Smooth muscle cell (in vitro differentiated cells): ENCODE measurements at regions not wholly inside any gene's neighbourhood (a gene's known extent, or its start where the extent isn't known, plus 50 kb on each side); places are given as distances from the start of the nearest gene placed in this dataset.
"Not testable (repeated sequence)": the region's sequence is repeated elsewhere in the genome, so short reads cannot be mapped to it uniquely, and the experiment has no call there.

Experiments
- DNase-seq: peaks from one replicate; lab custom pipeline; 2025; ENCODE audit not compliant: unreplicated experiment; lab: John Stamatoyannopoulos, UW
- H2AFZ ChIP-seq: fragments of 200-600 bp; sonication (generic); 2 replicates; pipeline ENCODE4 v1.6.0; 2016; ENCODE audit warnings: antibody characterized with exemption, low read depth, mild to moderate bottlenecking
- H3F3A ChIP-seq: fragments of 200-600 bp; sonication (generic); 2 replicates; pipeline ENCODE4 v1.6.0; 2017; ENCODE audit warnings: antibody characterized with exemption, low read depth
- H3K27ac ChIP-seq: fragments of 200-600 bp; sonication (generic); 2 replicates; pipeline ENCODE4 v1.5.1; 2016; ENCODE audit warnings: low read depth, mild to moderate bottlenecking
- H3K27me3 ChIP-seq: fragments of 200-600 bp; sonication (generic); 2 replicates; pipeline ENCODE4 v1.6.1; 2016; ENCODE audit warnings: low read depth, mild to moderate bottlenecking
- H3K36me3 ChIP-seq: fragments of 200-600 bp; sonication (generic); 2 replicates; pipeline ENCODE4 v1.5.1; 2016; ENCODE audit warnings: low read depth
- H3K4me1 ChIP-seq: fragments of 200-600 bp; sonication (generic); 2 replicates; pipeline ENCODE4 v1.5.1; 2016; ENCODE audit warnings: low read depth
- H3K4me2 ChIP-seq: fragments of 200-600 bp; sonication (generic); 2 replicates; pipeline ENCODE4 v1.6.0; 2016; ENCODE audit warnings: mild to moderate bottlenecking
- H3K4me3 ChIP-seq: fragments of 200-600 bp; sonication (generic); 2 replicates; pipeline ENCODE4 v1.5.1; 2016; ENCODE audit warnings: mild to moderate bottlenecking
- H3K79me2 ChIP-seq: fragments of 200-600 bp; sonication (generic); 2 replicates; pipeline ENCODE4 v1.6.0; 2016; ENCODE audit warnings: low read depth, mild to moderate bottlenecking
- H3K9ac ChIP-seq: fragments of 200-600 bp; sonication (generic); 2 replicates; pipeline ENCODE4 v1.6.0; 2016; ENCODE audit warnings: low read depth
- H3K9me3 ChIP-seq: fragments of 200-600 bp; sonication (generic); replicated peaks from 2 replicates; pipeline ENCODE4 v1.5.1; 2016; ENCODE audit warnings: low read depth
- H4K20me1 ChIP-seq: fragments of 200-600 bp; sonication (generic); 2 replicates; pipeline ENCODE4 v1.6.0; 2016; ENCODE audit warnings: low read depth
- WGBS: methylation state at CpG from one replicate; pipeline ENCODE4 v1.1.7; 2016; ENCODE audit warnings: low lambda C conversion rate; 5-methylcytosine and 5-hydroxymethylcytosine counted together
- TF ChIP-seq, protein P1 (sequence below): fragments of 200-600 bp; sonication (generic); IDR thresholded peaks from 2 replicates; pipeline ENCODE4 v1.5.1; 2017; ENCODE audit warnings: borderline replicate concordance, mild to moderate bottlenecking, antibody characterized with exemption; ENCODE audit not compliant: insufficient read depth, poor library complexity, severe bottlenecking

DNA sequence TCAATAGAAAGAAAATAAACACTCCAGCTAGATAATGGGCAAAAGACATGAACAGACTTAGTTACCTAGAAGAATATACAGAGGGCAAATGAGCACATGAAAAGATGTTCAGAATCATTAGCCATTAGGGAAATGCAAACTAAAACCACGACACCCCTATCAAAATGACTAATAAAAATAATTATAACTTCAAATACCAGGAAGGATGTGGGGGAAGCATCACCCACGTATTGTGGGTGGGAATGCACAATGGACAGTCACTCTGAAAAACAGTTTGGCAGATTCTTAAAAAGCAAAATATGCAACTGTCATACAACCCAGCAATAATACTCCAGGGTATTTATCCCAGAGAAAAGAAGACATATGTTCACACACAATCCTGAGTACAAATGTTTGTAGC lies 92.6 kb downstream of the DLL1 start:
- TF ChIP-seq, protein P1, sequence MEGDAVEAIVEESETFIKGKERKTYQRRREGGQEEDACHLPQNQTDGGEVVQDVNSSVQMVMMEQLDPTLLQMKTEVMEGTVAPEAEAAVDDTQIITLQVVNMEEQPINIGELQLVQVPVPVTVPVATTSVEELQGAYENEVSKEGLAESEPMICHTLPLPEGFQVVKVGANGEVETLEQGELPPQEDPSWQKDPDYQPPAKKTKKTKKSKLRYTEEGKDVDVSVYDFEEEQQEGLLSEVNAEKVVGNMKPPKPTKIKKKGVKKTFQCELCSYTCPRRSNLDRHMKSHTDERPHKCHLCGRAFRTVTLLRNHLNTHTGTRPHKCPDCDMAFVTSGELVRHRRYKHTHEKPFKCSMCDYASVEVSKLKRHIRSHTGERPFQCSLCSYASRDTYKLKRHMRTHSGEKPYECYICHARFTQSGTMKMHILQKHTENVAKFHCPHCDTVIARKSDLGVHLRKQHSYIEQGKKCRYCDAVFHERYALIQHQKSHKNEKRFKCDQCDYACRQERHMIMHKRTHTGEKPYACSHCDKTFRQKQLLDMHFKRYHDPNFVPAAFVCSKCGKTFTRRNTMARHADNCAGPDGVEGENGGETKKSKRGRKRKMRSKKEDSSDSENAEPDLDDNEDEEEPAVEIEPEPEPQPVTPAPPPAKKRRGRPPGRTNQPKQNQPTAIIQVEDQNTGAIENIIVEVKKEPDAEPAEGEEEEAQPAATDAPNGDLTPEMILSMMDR, result no peak
- no peaks in the 10 kb centered on the region for H3K79me2 ChIP-seq
- no peaks in the 10 kb centered on the region for H4K20me1 ChIP-seq
- no peak overlapping the region for H3K4me3 ChIP-seq
- no peak overlapping the region for H2AFZ ChIP-seq
- H3K4me1 ChIP-seq, result no peaks in the 10 kb centered on the region
- no peaks in the 10 kb centered on the region for H3K27me3 ChIP-seq
- H3K9me3 ChIP-seq, result peaks cover 12% of the 10 kb centered on the region
- no peaks in the 10 kb centered on the region for H3K36me3 ChIP-seq
- H3F3A ChIP-seq, result no peaks in the 10 kb centered on the region
- 45% methylated on average over 2 of the region's 2 CpGs for WGBS
- no peak overlapping the region for H3K27ac ChIP-seq
- H3K4me2 ChIP-seq, result peak overlapping the region; percentile 23
- H3K9ac ChIP-seq, result no peak overlapping the region
- DNase-seq, result no peak

DNA sequence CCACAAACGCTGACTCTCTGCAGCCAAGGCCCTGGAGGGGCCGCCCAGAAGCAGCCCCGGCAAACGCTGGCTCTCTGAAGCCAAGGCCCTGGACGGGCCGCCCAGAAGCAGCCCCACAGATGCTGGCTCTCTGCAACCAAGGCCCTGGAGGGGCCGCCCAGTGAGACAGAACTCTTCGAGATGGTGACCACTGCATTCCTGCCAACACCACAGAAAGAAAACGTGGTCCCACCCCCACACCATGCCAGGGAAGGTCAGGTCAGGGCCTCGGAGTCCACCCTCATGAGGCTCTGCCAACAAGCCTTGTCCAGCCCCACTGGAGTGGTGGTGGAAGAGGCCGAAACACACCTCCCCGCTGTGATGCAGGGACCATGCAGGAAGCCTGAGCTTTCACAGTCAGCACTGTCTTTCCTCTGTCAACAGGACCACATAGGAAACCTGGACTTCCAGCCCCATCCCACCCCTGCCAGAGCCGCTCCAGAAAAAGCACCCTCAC lies 97.5 kb downstream of the DLL1 start:
- no peaks in the 10 kb centered on the region for H4K20me1 ChIP-seq
- DNase-seq, result no peak
- no peaks in the 10 kb centered on the region for H3F3A ChIP-seq
- H3K27me3 ChIP-seq, result no peaks in the 10 kb centered on the region
- no peaks in the 10 kb centered on the region for H3K36me3 ChIP-seq
- WGBS, result 89% methylated on average over 13 of the region's 13 CpGs
- no peaks in the 10 kb centered on the region for H3K4me1 ChIP-seq
- TF ChIP-seq, protein P1, result no peak
- H2AFZ ChIP-seq, result no peak overlapping the region
- no peak overlapping the region for H3K27ac ChIP-seq
- no peak overlapping the region for H3K4me2 ChIP-seq
- no peak overlapping the region for H3K9ac ChIP-seq
- peaks cover 12% of the 10 kb centered on the region for H3K9me3 ChIP-seq
- no peak overlapping the region for H3K4me3 ChIP-seq
- H3K79me2 ChIP-seq, result no peaks in the 10 kb centered on the region

DNA sequence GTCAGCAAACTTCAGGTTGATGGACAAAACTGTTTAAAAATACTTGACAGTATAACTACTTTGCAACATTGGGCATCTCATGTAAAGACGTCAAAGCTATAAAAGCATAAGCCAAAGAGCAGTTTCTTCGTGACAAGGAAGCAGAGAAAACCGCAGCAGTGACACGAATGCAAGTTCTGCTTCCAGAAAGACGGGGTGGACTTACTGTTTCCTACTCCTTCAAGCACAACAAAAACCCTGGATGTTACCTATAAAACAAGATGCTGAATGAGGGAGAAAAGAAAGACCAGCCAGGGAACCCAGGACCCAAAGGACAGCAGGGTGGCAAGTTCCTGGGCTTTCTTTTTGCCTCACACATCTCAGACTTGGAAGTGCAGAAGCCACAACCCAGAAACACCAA lies 98.0 kb downstream of the DLL1 start:
- H3F3A ChIP-seq, result no peaks in the 10 kb centered on the region
- no peaks in the 10 kb centered on the region for H4K20me1 ChIP-seq
- H3K36me3 ChIP-seq, result no peaks in the 10 kb centered on the region
- no peaks in the 10 kb centered on the region for H3K4me1 ChIP-seq
- H3K79me2 ChIP-seq, result no peaks in the 10 kb centered on the region
- H2AFZ ChIP-seq, result no peak overlapping the region
- no peak overlapping the region for H3K9ac ChIP-seq
- no peak overlapping the region for H3K4me3 ChIP-seq
- H3K9me3 ChIP-seq, result peaks cover 12% of the 10 kb centered on the region
- H3K27ac ChIP-seq, result no peak overlapping the region
- 89% methylated on average over 5 of the region's 5 CpGs for WGBS
- DNase-seq, result no peak
- H3K27me3 ChIP-seq, result no peaks in the 10 kb centered on the region
- H3K4me2 ChIP-seq, result no peak overlapping the region
- TF ChIP-seq, protein P1, result no peak

DNA sequence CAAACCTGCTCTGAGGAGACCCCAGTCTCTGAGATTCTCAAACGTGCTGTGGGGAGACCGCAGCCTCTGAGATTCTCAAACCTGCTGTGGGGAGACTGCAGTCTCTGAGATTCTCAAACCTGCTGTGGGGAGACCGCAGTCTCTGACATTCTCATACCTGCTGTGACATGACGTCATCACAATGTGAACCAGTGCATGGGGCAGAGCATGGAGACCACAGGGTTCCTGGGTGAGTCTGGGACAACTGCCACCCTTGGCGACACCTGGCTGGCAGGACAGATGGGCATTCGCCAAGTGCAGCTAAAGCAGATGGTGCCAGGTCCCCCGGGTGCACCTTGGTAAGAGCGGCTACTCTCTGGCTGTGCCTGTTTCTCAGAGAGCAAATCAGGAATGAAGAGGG lies 98.8 kb downstream of the DLL1 start:
- not testable (repeated sequence) for H3K9ac ChIP-seq
- peaks cover 12% of the 10 kb centered on the region for H3K9me3 ChIP-seq
- 88% methylated on average over 8 of the region's 8 CpGs for WGBS

More for the DNA sequence above, 98.8 kb downstream of the DLL1 start:
- not testable (repeated sequence) for DNase-seq, H3F3A ChIP-seq, H3K4me3 ChIP-seq, H3K4me2 ChIP-seq, H3K4me1 ChIP-seq, H3K79me2 ChIP-seq, H3K27me3 ChIP-seq, H3K36me3 ChIP-seq, H2AFZ ChIP-seq, H3K27ac ChIP-seq, H4K20me1 ChIP-seq
